Activated T-cell treated with anti-CD3 and anti-CD28 coated beads, Interleukin-2, amount 50 U/mL, for 48 hours (primary cell): ENCODE measurements at regions not wholly inside any gene's neighbourhood (a gene's known extent, or its start where the extent isn't known, plus 50 kb on each side); places are given as distances from the start of the nearest gene placed in this dataset.

Experiments used
- DNase-seq, 2 experiments: peaks; one replicate each; pipeline ENCODE4 v3.0.0-alpha.2; 2020

DNA sequence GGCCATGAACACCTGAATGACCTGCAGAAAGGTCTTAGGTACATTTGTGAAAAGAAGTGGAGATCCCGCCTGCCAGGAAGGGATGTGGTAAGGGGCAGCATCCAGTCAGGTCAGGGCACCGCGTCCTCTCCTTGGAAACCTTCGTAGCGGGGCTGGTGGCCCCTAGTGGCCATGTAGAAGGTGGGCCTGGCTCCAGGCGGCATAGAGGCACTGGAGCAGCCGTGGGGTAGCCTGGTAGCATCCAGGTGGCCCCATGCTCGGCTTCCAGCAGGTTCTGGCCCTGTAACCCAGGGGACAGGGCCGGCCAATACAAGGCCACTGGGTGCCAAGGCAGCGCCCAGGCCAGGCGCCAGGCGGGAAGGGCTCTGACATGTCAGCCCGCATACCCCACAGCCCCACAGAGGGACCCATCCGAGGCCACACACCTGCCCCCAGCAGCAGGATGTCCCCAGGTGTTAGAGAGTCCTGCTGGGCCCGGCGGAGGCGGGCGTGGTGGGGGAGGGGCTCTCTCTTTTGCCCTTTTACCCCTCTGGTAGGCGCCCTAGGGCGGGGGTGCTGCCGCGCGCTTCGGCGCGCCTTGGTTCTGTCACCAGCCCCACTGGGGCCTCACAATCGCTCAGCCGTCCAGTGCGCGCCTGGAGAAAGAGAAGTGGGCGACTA, 58.3 kb upstream of the SPATA31E1 start:
- no peak for DNase-seq

- DNase-seq, result no peak
Measured at GRCh38 chr9:87824886-87825285, 57.8 kb upstream of the SPATA31E1 start.

- DNase-seq, result no peak
Measured at GRCh38 chr9:87826331-87826730, 56.3 kb upstream of the SPATA31E1 start.

GRCh38 chr9:87827341-87827740, 55.3 kb upstream of the SPATA31E1 start:
- DNase-seq, result no peak

DNA sequence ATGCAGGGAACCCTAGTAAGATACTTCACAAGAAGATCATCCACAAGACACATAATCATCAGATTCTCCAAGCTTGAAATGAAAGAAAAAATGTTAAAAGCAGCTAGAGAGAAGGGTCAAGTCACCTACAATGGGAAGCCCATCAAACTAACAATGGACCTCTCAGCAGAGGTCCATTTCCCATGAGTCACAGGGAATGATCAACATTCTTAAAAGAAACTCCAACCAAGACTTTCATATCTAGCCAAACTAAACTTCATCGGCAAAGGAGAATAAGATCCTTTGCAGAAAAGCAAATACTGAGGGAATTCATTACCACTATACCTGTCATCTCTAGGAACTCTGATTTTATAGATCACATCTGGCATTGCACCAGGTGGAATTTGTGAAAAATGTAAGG, 52.9 kb upstream of the SPATA31E1 start:
- DNase-seq, result no peak

- no peak for DNase-seq
Measured at GRCh38 chr9:87830446-87830845, 52.2 kb upstream of the SPATA31E1 start.

DNA sequence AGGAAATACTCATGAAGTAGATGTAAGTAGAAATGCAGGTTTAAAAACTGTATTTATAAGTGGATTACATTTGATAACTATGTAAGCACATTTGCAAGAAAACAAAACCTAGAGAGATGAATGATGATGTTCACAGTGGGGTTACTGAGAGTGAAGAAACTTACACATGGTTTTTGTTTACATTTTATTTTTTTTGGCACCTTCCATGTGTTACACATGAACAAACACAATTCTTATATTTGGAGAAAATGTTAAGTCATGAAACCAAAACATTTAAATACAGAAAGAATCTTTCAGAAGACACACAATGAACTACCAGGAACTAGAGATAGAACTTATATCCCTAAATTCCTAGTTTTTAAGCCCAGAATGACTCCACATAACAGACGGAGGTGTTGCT, 51.5 kb upstream of the SPATA31E1 start:
- DNase-seq, result no peak
